ENCODE measurements at regions not wholly inside any gene's neighbourhood (a gene's known extent, or its start where the extent isn't known, plus 50 kb on each side); places are given as distances from the start of the nearest gene placed in this dataset.

DNA sequence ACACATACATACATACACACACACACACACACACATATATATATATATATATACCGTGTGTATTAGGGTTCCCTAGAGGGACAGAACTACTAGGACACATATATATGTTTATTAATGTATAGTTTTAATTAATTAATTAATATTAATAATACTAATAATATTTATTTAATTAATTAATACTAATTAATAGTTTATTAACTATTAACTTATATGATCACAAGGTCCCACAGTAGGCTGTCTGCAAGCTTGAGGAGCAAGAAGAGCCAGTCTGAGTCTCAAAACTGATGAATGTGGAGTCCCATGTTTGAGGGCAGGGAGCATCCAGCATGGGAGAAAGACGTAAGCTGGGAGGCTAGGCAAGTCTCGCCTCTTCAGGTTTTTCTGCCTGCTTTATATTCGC is 398.0 kb upstream of the KIF2A start:
- Histone ChIP-seq H3K27me3 (no peaks in the 10 kb centered on the region), H3K4me3 (no peak overlapping the region), H3K27ac (no peak overlapping the region), H3K36me3 (no peaks in the 10 kb centered on the region), H3K4me1 (no peaks in the 10 kb centered on the region), H3K9me3 (peaks cover 0 to 12% (median 4%) of the 10 kb centered on the region in 4 donors)
- no peak for DNase-seq
- no peak for ATAC-seq (ENCODE audit: low FRiP score in 2 of 2)
- TF ChIP-seq EP300 (IDR thresholded peaks at IDR 0.05) (no peak), POLR2AphosphoS5 (IDR thresholded peaks at IDR 0.05) (no peak), POLR2A (IDR thresholded peaks at IDR 0.05) (no peak)
- TF ChIP-seq, protein P1, sequence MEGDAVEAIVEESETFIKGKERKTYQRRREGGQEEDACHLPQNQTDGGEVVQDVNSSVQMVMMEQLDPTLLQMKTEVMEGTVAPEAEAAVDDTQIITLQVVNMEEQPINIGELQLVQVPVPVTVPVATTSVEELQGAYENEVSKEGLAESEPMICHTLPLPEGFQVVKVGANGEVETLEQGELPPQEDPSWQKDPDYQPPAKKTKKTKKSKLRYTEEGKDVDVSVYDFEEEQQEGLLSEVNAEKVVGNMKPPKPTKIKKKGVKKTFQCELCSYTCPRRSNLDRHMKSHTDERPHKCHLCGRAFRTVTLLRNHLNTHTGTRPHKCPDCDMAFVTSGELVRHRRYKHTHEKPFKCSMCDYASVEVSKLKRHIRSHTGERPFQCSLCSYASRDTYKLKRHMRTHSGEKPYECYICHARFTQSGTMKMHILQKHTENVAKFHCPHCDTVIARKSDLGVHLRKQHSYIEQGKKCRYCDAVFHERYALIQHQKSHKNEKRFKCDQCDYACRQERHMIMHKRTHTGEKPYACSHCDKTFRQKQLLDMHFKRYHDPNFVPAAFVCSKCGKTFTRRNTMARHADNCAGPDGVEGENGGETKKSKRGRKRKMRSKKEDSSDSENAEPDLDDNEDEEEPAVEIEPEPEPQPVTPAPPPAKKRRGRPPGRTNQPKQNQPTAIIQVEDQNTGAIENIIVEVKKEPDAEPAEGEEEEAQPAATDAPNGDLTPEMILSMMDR (IDR thresholded peaks at IDR 0.05): no peak
- 91 to 94% methylated on average over 4 of the region's 4 CpGs for WGBS, 2 donors

DNA sequence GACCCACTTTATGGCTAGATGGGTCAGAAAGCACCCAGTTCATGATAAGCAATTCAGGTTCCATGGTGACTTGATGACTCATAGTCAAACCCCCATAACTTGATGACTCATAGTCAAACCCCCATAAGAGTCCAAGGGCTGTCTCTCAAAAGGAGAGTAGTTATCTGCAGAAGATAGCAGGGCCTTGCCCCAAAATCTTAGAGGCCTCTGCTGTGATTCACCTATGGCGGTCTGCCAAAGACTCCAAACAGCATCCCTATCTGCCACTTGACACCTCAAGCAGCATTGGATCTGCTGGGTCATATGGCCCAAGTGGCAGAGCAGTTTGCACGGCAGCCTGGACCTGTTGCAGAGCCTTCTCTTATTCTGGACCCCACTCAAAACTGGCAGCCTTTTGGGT is 395.2 kb upstream of the KIF2A start:
- no peak overlapping the region for H3K27ac ChIP-seq
- no peaks in the 10 kb centered on the region for H3K4me1 ChIP-seq
- TF ChIP-seq, protein P1 (IDR thresholded peaks at IDR 0.05): no peak
- no peak for TF ChIP-seq EP300 (IDR thresholded peaks at IDR 0.05)
- no peak for TF ChIP-seq POLR2A (IDR thresholded peaks at IDR 0.05)
- TF ChIP-seq POLR2AphosphoS5 (IDR thresholded peaks at IDR 0.05): no peak
- ATAC-seq (ENCODE audit: low FRiP score in 2 of 2) (no peak), DNase-seq (no peak)
- 94 to 100% methylated on average over 1 to 2 of the region's 2 CpGs for WGBS, 2 donors
- no peaks in the 10 kb centered on the region for H3K36me3 ChIP-seq
- H3K4me3 ChIP-seq: no peak overlapping the region
- no peaks in the 10 kb centered on the region for H3K27me3 ChIP-seq
- peaks cover 0 to 13% (median 4%) of the 10 kb centered on the region in 4 donors for H3K9me3 ChIP-seq

DNA sequence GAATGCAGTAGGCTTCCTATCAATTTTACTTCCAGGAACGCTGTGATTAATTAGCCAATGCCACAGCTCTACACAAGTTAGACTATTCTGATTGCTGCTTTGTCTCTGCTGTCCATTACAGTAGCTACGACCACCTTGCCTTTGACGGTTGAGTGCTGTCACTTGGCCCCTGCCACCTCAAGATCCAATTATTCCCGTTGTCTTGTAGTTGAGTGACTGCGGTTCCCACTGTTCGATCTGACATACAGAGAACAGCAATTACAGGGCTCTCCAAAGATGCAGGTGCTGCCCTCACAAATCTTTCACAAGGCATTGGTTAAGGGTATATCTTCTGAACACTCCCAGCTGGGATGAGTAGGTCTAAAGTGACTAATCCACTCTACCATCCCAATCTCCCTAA is 393.4 kb upstream of the KIF2A start:
- Histone ChIP-seq H3K4me1 (no peaks in the 10 kb centered on the region), H3K27ac (no peak overlapping the region), H3K9me3 (peaks cover 0 to 13% (median 4%) of the 10 kb centered on the region in 4 donors), H3K4me3 (no peak overlapping the region), H3K36me3 (no peaks in the 10 kb centered on the region), H3K27me3 (no peaks in the 10 kb centered on the region)
- TF ChIP-seq POLR2AphosphoS5 (IDR thresholded peaks at IDR 0.05): no peak
- TF ChIP-seq, protein P1 (IDR thresholded peaks at IDR 0.05): no peak
- TF ChIP-seq EP300 (IDR thresholded peaks at IDR 0.05): no peak
- no peak for TF ChIP-seq POLR2A (IDR thresholded peaks at IDR 0.05)
- 92 to 93% methylated on average over 6 of the region's 6 CpGs for WGBS, 2 donors
- DNase-seq: no peak
- ATAC-seq (ENCODE audit: low FRiP score in 2 of 2): no peak

DNA sequence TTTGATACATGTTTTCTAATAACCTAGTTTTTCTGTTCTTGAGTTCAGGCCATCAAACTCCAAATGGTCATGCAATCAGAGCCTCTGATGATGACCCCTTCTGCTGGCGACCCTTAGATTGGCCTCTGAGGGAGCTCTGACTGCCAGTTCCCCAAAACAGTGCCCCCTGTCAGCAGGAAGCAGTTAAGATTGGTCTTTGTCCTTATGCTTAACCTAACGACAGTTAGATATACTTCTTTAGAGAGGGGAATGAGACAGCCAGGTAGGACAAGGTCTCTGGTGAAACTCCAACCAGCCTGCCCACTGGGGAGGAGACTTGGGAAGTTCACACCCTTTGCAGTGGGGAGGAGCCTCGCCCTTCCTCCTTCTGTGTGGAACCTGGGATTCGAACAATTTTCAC is 390.4 kb upstream of the KIF2A start:
- no peaks in the 10 kb centered on the region for H3K4me1 ChIP-seq
- ATAC-seq (ENCODE audit: low FRiP score in 2 of 2) (no peak), DNase-seq (no peak)
- H3K27me3 ChIP-seq: no peaks in the 10 kb centered on the region
- TF ChIP-seq POLR2A (IDR thresholded peaks at IDR 0.05) (no peak), EP300 (IDR thresholded peaks at IDR 0.05) (no peak), POLR2AphosphoS5 (IDR thresholded peaks at IDR 0.05) (no peak)
- TF ChIP-seq, protein P1 (IDR thresholded peaks at IDR 0.05): no peak
- H3K4me3 ChIP-seq: no peak overlapping the region
- no peaks in the 10 kb centered on the region for H3K36me3 ChIP-seq
- 69 to 82% methylated on average over 4 of the region's 4 CpGs for WGBS, 2 donors
- no peak overlapping the region for H3K27ac ChIP-seq
- peaks cover 0 to 13% (median 4%) of the 10 kb centered on the region in 4 donors for H3K9me3 ChIP-seq
